Endothelial cell (in vitro differentiated cells): ENCODE measurements at regions not wholly inside any gene's neighbourhood (a gene's known extent, or its start where the extent isn't known, plus 50 kb on each side); places are given as distances from the start of the nearest gene placed in this dataset.
A peak's percentile ranks its signal among the peaks of the same experiment; 100 is the strongest.

ENCODE experiments used
- DNase-seq: peaks from one replicate; pipeline ENCODE4 v3.0.0; 2021; ENCODE audit warnings: low spot score
- H3K27ac Mint-ChIP-seq: one replicate; pipeline ENCODE4 v1.8.0; 2021; ENCODE audit warnings: mixed read lengths, inconsistent platforms; ENCODE audit not compliant: unreplicated experiment
- H3K27me3 Mint-ChIP-seq: one replicate; pipeline ENCODE4 v1.8.0; 2021; ENCODE audit warnings: mild to moderate bottlenecking, moderate library complexity, mixed read lengths, inconsistent platforms; ENCODE audit not compliant: unreplicated experiment
- H3K36me3 Mint-ChIP-seq: one replicate; pipeline ENCODE4 v1.8.0; 2021; ENCODE audit warnings: mild to moderate bottlenecking, low read depth, mixed read lengths, inconsistent platforms; ENCODE audit not compliant: unreplicated experiment
- H3K4me1 Mint-ChIP-seq: one replicate; pipeline ENCODE4 v1.8.0; 2021; ENCODE audit warnings: mild to moderate bottlenecking, mixed read lengths, inconsistent platforms; ENCODE audit not compliant: unreplicated experiment
- H3K4me3 Mint-ChIP-seq: one replicate; pipeline ENCODE4 v1.8.0; 2021; ENCODE audit warnings: mild to moderate bottlenecking, mixed read lengths, inconsistent platforms; ENCODE audit not compliant: unreplicated experiment
- H3K9me3 Mint-ChIP-seq: one replicate; pipeline ENCODE4 v1.8.0; 2021; ENCODE audit warnings: mixed read lengths, inconsistent platforms; ENCODE audit not compliant: unreplicated experiment
- CTCF ChIP-seq: fragments of 200-600 bp; sonication (generic); IDR thresholded peaks from one replicate; pipeline ENCODE4 v1.5.0; 2021; ENCODE audit warnings: antibody characterized with exemption; ENCODE audit not compliant: unreplicated experiment

- no peaks in the 10 kb centered on the region for H3K9me3 Mint-ChIP-seq
- H3K4me3 Mint-ChIP-seq, result no peak overlapping the region
- no peaks in the 10 kb centered on the region for H3K27me3 Mint-ChIP-seq
- no peak overlapping the region for H3K27ac Mint-ChIP-seq
- peak; percentile 22 for TF ChIP-seq CTCF
- H3K4me1 Mint-ChIP-seq, result no peaks in the 10 kb centered on the region
- DNase-seq, result no peak
- no peaks in the 10 kb centered on the region for H3K36me3 Mint-ChIP-seq
These were observed 52.8 kb upstream of the FILIP1 start for GRCh38 chr6:75546381-75546780.

GRCh38 chr6:75550544-75551167, 51.0 kb upstream of the SENP6 start:
- DNase-seq, result no peak
- no peak overlapping the region for H3K27ac Mint-ChIP-seq
- H3K36me3 Mint-ChIP-seq, result no peaks in the 10 kb centered on the region
- H3K9me3 Mint-ChIP-seq, result no peaks in the 10 kb centered on the region
- H3K4me3 Mint-ChIP-seq, result no peak overlapping the region
- peaks cover 3% of the 10 kb centered on the region for H3K4me1 Mint-ChIP-seq
- no peaks in the 10 kb centered on the region for H3K27me3 Mint-ChIP-seq
- no peak for TF ChIP-seq CTCF

GRCh38 chr6:75551367-75551952, 50.2 kb upstream of the SENP6 start:
- no peaks in the 10 kb centered on the region for H3K36me3 Mint-ChIP-seq
- no peak overlapping the region for H3K4me3 Mint-ChIP-seq
- H3K4me1 Mint-ChIP-seq, result peaks cover 7% of the 10 kb centered on the region
- TF ChIP-seq CTCF, result no peak
- DNase-seq, result no peak
- H3K9me3 Mint-ChIP-seq, result no peaks in the 10 kb centered on the region
- no peak overlapping the region for H3K27ac Mint-ChIP-seq
- H3K27me3 Mint-ChIP-seq, result no peaks in the 10 kb centered on the region
